ENCODE measurements at regions not wholly inside any gene's neighbourhood (a gene's known extent, or its start where the extent isn't known, plus 50 kb on each side); places are given as distances from the start of the nearest gene placed in this dataset.

DNA sequence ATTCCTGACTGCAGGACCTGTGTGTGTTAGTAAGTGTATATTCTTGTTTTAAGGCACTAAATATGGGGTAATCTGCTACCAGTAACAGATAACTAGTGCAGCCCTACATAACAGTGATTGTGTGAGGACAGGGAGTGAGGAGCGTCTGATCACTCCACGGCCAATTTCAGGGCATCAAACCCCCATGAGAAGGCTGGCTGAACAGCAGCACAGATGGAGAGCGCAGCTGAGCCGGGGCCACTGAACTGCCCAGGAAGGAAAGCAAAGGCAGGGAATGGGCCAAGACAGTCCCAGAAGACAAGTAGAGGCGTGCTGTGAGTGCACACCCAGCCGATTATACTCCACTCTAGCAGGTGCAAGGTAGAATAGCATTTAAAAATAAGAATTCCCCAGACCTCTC is 157.1 kb upstream of the CHST15 start:
- Histone ChIP-seq H3K9me2 (ENCODE audit: insufficient read depth) (0 out of 2 replicates have a peak, but pooled peaks cover 3% of the 10 kb centered on the region), H4K20me1 (replicated peaks; ENCODE audit: insufficient read depth) (no peaks in the 10 kb centered on the region), H3K27ac (ENCODE audit: low read depth) (no peak overlapping the region), H3K4me1 (ENCODE audit: insufficient read depth) (no peaks in the 10 kb centered on the region), H2AFZ (no peak overlapping the region), H3K79me2 (replicated peaks; ENCODE audit: insufficient read depth) (no peaks in the 10 kb centered on the region), H3K4me2 (no peak overlapping the region), H3F3A (replicated peaks; ENCODE audit: low read depth) (no peaks in the 10 kb centered on the region), H3K4me3 (no peak overlapping the region), H3K27me3 (ENCODE audit: insufficient read depth) (no peaks in the 10 kb centered on the region), H3K36me3 (ENCODE audit: insufficient read depth) (no peaks in the 10 kb centered on the region)
- ATAC-seq = no peak
- Mint-ChIP-seq H3K36me3 (ENCODE audit: low read depth) (no peaks in the 10 kb centered on the region), H3K9me3 (peaks cover 5% of the 10 kb centered on the region; the same call in 1 of the 3 replicates), H3K4me1 (no peaks in the 10 kb centered on the region), H3K27ac (no peak overlapping the region), H3K27me3 (ENCODE audit: insufficient read depth, low read depth, poor library complexity) (peaks cover 13% of the 10 kb centered on the region), H3K4me3 (no peak overlapping the region)
- no peak for DNase-seq (ENCODE audit: low spot score)
- TF ChIP-seq NANOG (IDR thresholded peaks at IDR 0.05; ENCODE audit: borderline replicate concordance) (no peak), EZH2 (IDR thresholded peaks at IDR 0.05; ENCODE audit: low read depth, unreplicated experiment) (no peak), POLR2AphosphoS5 (IDR thresholded peaks at IDR 0.05; ENCODE audit: low read depth) (no peak), ZNF114 (CRISPR knock-in tag; IDR thresholded peaks at IDR 0.05) (no peak), STAT1 (IDR thresholded peaks at IDR 0.05; ENCODE audit: unreplicated experiment) (no peak), ZNF331 (CRISPR knock-in tag; IDR thresholded peaks at IDR 0.05; ENCODE audit: low read depth) (no peak), EZH2phosphoT487 (IDR thresholded peaks at IDR 0.05; ENCODE audit: unreplicated experiment) (no peak), JUNB (IDR thresholded peaks at IDR 0.05; ENCODE audit: unreplicated experiment) (no peak), CREB1 (CRISPR knock-in tag; IDR thresholded peaks at IDR 0.05; ENCODE audit: low read depth) (no peak)
- TF ChIP-seq, protein P1, sequence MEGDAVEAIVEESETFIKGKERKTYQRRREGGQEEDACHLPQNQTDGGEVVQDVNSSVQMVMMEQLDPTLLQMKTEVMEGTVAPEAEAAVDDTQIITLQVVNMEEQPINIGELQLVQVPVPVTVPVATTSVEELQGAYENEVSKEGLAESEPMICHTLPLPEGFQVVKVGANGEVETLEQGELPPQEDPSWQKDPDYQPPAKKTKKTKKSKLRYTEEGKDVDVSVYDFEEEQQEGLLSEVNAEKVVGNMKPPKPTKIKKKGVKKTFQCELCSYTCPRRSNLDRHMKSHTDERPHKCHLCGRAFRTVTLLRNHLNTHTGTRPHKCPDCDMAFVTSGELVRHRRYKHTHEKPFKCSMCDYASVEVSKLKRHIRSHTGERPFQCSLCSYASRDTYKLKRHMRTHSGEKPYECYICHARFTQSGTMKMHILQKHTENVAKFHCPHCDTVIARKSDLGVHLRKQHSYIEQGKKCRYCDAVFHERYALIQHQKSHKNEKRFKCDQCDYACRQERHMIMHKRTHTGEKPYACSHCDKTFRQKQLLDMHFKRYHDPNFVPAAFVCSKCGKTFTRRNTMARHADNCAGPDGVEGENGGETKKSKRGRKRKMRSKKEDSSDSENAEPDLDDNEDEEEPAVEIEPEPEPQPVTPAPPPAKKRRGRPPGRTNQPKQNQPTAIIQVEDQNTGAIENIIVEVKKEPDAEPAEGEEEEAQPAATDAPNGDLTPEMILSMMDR (conservative IDR thresholded peaks at IDR 0.05; ENCODE audit: low read depth in 2 of 2) = no peak
- TF ChIP-seq, protein P2, sequence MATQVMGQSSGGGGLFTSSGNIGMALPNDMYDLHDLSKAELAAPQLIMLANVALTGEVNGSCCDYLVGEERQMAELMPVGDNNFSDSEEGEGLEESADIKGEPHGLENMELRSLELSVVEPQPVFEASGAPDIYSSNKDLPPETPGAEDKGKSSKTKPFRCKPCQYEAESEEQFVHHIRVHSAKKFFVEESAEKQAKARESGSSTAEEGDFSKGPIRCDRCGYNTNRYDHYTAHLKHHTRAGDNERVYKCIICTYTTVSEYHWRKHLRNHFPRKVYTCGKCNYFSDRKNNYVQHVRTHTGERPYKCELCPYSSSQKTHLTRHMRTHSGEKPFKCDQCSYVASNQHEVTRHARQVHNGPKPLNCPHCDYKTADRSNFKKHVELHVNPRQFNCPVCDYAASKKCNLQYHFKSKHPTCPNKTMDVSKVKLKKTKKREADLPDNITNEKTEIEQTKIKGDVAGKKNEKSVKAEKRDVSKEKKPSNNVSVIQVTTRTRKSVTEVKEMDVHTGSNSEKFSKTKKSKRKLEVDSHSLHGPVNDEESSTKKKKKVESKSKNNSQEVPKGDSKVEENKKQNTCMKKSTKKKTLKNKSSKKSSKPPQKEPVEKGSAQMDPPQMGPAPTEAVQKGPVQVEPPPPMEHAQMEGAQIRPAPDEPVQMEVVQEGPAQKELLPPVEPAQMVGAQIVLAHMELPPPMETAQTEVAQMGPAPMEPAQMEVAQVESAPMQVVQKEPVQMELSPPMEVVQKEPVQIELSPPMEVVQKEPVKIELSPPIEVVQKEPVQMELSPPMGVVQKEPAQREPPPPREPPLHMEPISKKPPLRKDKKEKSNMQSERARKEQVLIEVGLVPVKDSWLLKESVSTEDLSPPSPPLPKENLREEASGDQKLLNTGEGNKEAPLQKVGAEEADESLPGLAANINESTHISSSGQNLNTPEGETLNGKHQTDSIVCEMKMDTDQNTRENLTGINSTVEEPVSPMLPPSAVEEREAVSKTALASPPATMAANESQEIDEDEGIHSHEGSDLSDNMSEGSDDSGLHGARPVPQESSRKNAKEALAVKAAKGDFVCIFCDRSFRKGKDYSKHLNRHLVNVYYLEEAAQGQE (IDR thresholded peaks at IDR 0.05; ENCODE audit: unreplicated experiment) = no peak
- TF ChIP-seq, protein P3, sequence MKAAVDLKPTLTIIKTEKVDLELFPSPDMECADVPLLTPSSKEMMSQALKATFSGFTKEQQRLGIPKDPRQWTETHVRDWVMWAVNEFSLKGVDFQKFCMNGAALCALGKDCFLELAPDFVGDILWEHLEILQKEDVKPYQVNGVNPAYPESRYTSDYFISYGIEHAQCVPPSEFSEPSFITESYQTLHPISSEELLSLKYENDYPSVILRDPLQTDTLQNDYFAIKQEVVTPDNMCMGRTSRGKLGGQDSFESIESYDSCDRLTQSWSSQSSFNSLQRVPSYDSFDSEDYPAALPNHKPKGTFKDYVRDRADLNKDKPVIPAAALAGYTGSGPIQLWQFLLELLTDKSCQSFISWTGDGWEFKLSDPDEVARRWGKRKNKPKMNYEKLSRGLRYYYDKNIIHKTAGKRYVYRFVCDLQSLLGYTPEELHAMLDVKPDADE (IDR thresholded peaks at IDR 0.05) = no peak
- TF ChIP-seq, protein P4, sequence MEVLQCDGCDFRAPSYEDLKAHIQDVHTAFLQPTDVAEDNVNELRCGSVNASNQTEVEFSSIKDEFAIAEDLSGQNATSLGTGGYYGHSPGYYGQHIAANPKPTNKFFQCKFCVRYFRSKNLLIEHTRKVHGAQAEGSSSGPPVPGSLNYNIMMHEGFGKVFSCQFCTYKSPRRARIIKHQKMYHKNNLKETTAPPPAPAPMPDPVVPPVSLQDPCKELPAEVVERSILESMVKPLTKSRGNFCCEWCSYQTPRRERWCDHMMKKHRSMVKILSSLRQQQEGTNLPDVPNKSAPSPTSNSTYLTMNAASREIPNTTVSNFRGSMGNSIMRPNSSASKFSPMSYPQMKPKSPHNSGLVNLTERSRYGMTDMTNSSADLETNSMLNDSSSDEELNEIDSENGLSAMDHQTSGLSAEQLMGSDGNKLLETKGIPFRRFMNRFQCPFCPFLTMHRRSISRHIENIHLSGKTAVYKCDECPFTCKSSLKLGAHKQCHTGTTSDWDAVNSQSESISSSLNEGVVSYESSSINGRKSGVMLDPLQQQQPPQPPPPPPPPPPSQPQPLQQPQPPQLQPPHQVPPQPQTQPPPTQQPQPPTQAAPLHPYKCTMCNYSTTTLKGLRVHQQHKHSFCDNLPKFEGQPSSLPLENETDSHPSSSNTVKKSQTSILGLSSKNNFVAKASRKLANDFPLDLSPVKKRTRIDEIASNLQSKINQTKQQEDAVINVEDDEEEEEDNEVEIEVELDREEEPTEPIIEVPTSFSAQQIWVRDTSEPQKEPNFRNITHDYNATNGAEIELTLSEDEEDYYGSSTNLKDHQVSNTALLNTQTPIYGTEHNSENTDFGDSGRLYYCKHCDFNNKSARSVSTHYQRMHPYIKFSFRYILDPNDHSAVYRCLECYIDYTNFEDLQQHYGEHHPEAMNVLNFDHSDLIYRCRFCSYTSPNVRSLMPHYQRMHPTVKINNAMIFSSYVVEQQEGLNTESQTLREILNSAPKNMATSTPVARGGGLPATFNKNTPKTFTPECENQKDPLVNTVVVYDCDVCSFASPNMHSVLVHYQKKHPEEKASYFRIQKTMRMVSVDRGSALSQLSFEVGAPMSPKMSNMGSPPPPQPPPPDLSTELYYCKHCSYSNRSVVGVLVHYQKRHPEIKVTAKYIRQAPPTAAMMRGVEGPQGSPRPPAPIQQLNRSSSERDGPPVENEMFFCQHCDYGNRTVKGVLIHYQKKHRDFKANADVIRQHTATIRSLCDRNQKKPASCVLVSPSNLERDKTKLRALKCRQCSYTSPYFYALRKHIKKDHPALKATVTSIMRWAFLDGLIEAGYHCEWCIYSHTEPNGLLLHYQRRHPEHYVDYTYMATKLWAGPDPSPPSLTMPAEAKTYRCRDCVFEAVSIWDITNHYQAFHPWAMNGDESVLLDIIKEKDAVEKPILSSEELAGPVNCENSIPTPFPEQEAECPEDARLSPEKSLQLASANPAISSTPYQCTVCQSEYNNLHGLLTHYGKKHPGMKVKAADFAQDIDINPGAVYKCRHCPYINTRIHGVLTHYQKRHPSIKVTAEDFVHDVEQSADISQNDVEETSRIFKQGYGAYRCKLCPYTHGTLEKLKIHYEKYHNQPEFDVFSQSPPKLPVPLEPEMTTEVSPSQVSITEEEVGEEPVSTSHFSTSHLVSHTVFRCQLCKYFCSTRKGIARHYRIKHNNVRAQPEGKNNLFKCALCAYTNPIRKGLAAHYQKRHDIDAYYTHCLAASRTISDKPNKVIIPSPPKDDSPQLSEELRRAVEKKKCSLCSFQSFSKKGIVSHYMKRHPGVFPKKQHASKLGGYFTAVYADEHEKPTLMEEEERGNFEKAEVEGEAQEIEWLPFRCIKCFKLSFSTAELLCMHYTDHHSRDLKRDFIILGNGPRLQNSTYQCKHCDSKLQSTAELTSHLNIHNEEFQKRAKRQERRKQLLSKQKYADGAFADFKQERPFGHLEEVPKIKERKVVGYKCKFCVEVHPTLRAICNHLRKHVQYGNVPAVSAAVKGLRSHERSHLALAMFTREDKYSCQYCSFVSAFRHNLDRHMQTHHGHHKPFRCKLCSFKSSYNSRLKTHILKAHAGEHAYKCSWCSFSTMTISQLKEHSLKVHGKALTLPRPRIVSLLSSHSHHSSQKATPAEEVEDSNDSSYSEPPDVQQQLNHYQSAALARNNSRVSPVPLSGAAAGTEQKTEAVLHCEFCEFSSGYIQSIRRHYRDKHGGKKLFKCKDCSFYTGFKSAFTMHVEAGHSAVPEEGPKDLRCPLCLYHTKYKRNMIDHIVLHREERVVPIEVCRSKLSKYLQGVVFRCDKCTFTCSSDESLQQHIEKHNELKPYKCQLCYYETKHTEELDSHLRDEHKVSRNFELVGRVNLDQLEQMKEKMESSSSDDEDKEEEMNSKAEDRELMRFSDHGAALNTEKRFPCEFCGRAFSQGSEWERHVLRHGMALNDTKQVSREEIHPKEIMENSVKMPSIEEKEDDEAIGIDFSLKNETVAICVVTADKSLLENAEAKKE (CRISPR knock-in tag; IDR thresholded peaks at IDR 0.05) = no peak
